Adrenal gland (tissue), 5 donors: ENCODE measurements at regions not wholly inside any gene's neighbourhood (a gene's known extent, or its start where the extent isn't known, plus 50 kb on each side); places are given as distances from the start of the nearest gene placed in this dataset.

Source experiments
- POLR2A ChIP-seq, 2 donors: fragments of 450-650 bp; IDR thresholded peaks; one replicate each; pipeline ENCODE4 v1.6.1; 2017; ENCODE audit warnings: antibody characterized with exemption in 2 of 2, mild to moderate bottlenecking in 2 of 2, moderate library complexity in 1 of 2
- TF ChIP-seq, protein P1 (sequence below), 6 experiments: fragments of 450-650 bp in 4 of 6; fragments of 200-600 bp in 2 of 6; sonication (generic) in 1 of 6; IDR thresholded peaks; 1 replicate in 5 of 6; 2 replicates in 1 of 6; pipeline versions ENCODE4 v1.5.1 to v1.8.0; 2016 to 2021; ENCODE audit warnings: antibody characterized with exemption in 6 of 6, mild to moderate bottlenecking in 2 of 6, moderate library complexity in 1 of 6
- donor health status: DM: no; HTN: no; CAD: no.

DNA sequence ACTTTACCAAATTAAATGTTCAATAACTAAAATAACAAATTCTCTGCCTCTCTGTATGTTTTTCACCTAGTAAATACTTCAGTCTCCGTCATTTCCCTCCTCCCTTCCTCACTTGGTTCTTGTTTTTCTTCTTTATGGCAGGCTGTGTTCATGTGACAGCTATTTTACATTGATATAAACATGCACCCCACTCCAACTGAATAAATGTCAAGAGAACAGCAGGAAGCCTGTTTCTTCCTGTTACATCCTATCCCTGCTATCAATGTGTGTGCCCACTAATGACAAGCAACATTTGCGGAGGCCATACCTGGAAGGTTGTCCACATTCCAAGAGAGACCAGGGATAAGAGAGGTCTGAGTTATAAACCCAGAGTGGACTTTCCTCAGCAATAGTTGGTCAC, 145.2 kb upstream of the MAST4 start:
- TF ChIP-seq, protein P1, sequence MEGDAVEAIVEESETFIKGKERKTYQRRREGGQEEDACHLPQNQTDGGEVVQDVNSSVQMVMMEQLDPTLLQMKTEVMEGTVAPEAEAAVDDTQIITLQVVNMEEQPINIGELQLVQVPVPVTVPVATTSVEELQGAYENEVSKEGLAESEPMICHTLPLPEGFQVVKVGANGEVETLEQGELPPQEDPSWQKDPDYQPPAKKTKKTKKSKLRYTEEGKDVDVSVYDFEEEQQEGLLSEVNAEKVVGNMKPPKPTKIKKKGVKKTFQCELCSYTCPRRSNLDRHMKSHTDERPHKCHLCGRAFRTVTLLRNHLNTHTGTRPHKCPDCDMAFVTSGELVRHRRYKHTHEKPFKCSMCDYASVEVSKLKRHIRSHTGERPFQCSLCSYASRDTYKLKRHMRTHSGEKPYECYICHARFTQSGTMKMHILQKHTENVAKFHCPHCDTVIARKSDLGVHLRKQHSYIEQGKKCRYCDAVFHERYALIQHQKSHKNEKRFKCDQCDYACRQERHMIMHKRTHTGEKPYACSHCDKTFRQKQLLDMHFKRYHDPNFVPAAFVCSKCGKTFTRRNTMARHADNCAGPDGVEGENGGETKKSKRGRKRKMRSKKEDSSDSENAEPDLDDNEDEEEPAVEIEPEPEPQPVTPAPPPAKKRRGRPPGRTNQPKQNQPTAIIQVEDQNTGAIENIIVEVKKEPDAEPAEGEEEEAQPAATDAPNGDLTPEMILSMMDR (IDR thresholded peaks at IDR 0.05), result no peak
- no peak for TF ChIP-seq POLR2A (IDR thresholded peaks at IDR 0.05)
